Stimulated activated CD4-positive, alpha-beta T cell treated with anti-CD3 and anti-CD28 coated beads, Interleukin-15, amount 100 ng/mL, for 48 hours (primary cell): ENCODE measurements at regions not wholly inside any gene's neighbourhood (a gene's known extent, or its start where the extent isn't known, plus 50 kb on each side); places are given as distances from the start of the nearest gene placed in this dataset.

Experiments
- DNase-seq, 2 donors: peaks; one replicate each; pipeline ENCODE4 v3.0.0-alpha.2; 2020; ENCODE audit warnings: low read depth in 2 of 2

DNA sequence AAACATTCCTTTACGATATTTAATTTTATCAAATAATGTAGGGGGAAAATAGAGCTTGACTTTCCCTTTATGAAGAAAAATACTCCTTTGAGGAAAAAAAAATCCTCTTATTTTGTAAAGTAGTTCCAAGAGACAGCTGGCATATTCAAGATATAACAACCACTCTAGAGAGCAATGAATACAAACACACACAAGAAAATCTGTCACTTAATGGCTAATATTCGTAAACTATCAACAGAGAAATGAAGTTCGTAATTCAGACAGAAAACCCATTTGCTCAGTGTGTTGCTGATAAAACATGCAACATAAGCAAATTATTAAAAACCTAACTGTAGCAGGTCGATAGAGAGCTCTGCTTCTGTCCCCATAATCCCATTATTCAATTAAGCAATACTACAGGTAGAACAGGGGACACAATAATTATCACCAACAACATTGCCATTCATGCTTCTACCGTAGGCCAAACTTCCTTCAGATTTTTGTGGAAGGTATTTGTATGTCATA, 714.4 kb upstream of the MARCKS start:
- DNase-seq: no peak

DNA sequence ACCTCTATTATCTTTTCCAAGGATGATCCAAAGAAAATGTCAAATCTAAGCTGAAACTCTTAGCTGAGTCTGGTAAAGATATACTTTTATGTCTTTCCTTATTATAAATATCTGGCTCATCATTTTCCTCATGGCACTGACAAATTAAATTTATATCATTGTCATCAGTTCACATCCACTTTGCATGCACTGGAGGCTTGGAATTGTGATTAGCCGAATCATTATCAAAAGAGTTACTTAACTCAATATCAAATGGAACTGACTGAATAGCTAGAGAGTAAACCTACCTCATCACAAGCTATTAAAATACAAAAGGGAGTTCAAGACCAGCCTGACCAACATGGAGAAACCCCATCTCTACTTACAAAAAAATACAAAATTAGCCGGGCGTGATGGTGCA, 713.9 kb upstream of the MARCKS start:
- no peak for DNase-seq

DNA sequence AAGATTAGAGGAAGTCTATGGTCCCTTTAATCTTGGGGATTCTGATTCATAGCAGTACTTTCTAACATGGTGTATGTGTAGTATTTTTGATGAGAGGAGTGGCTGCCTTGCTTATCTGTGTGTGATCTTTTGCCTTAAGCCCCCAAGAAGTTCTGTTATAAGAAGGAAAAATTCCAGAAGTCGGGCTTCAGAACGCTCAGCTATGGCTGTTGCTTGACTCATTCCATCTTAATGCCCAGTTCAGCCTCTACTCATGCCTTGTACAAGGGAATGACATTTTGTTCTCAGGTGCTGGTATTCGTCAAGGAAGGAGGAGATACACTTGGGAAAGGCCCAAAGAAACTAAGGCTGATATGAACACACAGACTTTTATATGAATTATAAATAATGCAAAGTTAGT, 713.0 kb upstream of the MARCKS start:
- DNase-seq: no peak

DNA sequence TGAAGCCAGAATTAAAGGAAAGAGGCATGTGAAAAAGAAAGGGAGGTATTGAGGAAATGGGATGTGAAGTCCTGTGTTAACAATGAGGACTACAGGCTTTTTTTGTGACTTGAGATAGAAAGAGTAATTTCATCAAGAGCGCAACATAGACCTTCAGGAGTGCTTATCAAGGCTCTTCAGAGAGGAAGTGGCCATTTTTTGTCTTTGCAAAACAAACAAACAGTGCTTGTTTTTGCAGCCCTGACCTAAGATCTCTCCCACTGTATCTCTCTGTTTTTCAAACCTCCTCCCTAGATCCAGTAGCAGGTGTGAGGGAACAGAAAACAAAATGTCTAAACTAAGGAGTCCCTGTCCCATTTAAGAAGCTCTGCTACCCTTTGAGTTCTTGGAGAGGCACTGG, 710.3 kb upstream of the MARCKS start:
- DNase-seq: no peak

DNA sequence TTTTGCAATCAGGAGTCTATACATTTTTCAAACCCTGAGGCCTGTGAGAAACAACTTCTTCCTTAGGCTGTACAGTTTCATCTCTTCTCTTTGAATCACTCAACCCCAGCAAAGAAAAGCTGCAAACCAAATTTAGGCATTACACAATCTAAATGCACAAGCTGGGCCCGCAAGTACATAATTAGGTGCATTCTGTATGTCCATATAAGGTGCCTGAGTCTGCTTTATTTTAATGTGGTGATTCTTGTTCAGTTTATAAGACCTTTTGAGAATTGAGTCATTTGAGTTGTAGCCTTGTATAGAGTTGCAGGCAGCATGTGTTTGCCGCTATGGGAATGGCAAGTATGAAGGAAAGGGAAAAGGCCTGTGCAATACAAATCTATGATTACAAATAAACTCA, 709.6 kb upstream of the MARCKS start:
- no peak for DNase-seq

DNA sequence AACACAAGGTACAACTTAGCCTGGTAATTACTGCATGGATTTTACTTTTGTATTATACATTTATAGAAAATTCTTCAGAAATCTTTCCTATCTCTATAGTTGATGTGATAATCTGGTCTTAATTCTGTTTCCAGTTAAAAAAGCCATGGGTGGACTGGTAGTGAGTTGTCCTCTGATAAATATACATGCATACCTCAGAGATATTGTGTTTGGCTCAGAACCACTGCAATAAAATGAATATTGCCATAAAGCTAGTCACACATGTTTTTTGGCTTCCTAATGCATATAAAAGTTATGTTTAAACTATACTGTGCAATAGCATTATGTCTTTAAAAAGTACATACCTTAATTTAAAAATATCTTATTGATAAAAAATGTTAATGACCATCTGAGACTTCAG, 708.6 kb upstream of the MARCKS start:
- no peak for DNase-seq

DNA sequence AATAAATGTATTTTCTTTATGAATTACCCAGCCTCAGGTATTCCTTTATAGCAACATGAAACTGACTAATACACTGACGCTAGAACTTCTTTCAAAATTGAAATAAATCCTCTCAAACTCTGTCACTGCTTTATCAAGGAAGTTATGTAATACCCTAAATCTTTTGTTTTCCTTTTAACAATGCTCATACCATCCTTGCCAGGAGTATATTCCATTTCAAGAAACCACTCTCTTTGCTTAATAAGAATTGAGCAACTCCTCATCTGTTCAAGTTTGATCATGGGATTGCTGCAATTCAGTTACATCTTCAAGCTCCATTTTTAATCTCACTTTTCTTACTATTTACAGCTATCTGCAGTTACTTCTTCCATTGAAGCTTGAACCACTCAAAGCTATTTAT, 707.6 kb upstream of the MARCKS start:
- DNase-seq: no peak

DNA sequence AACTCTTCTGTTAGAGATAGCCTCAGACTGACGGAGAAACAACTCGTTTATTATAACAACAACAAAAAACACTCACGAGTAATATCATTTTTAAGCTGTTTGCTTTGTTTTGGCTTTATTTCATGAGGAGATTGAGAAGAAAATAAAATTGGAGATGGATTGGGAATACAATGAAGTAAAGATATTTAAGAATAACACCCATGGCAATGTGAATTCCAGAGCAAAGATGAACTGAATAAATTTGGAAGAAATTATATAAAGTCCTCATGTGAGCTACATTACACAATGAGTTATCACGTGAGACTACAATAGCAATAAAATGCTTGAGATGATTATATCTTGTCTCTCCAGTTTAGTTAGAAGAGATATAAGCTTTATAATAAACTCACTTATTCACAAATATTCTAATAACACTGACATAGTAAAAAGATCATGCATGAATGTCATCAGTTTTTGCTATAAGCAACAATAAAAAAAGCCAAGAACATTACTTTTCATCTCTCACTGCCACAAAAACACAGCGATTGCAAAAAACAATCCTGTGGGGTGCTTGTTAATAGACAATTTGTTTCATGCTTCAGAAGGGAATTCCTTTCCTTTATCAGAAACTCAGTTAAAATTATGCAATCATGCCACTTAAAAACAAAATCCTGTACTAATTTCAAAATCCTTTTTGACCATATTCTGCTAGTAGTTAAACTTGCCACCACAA, 696.7 kb upstream of the MARCKS start:
- DNase-seq: no peak

DNA sequence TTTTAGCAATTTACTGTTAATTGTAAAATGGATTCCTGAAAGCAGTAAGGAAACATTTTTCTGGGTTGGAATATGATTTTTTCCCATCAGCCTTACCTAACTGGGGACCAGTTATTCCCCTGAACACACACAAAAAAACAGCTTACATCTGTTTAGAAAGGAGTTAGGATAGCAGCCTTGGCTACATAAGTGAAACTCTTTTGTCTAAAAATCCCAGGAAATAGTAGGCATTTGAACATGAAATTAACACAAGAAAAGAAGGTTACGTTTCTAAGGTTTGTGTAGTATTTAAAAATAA, 696.2 kb upstream of the MARCKS start:
- DNase-seq: no peak

DNA sequence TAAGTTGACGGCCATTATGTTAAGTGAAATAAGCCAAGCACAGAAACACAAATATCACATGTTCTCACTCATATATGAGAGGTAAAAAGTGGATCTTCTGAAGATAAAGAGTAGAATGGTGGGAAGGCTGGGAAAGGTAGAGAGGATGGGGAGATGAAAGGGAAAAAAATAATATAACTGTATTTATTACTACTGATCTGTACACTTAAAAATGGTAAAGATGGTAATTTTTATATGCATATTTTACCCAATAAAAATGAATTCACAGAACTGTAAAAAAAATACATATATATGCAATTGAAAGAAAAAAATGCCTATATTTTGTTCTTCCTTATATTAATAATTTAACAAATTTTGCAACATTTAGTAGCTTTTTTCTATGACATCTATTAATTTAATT, 694.4 kb upstream of the MARCKS start:
- no peak for DNase-seq

DNA sequence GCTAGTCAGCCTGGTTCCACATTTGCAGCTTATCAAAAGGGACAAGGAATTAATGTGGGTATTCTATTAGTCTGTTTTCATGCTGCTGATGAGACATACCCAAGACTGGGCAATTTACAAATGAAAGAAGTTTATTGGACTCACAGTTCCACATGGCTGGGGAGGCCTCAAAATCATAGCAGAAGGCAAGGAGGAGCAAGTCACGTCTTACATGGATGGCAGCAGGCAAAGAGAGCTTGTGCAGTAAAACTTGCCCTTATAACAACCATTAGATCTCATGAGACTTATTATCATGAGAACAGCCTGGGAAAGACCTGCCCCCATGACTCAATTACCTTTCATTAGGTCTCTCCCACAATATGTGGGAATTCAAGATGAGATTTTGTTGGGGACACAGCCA, 689.1 kb upstream of the MARCKS start:
- DNase-seq: no peak

DNA sequence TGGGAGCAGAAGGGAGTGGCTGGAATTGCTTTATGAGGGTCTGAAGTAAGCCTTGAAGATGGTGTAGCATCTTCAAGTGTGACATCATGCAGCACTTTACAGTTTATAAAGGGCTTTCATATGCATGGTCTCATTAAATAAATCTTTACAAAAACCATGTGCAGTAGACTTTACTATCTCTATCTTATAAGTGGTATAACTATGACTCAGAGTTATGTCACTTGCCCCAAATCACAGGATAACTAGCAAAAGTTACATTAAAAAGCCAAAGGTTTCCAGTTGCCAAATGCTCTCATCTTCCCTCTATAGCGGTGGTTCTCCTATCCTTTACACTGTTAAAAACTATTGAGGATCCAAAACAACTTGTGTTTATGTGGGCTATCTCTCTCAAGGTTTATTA, 687.7 kb upstream of the MARCKS start:
- no peak for DNase-seq

DNA sequence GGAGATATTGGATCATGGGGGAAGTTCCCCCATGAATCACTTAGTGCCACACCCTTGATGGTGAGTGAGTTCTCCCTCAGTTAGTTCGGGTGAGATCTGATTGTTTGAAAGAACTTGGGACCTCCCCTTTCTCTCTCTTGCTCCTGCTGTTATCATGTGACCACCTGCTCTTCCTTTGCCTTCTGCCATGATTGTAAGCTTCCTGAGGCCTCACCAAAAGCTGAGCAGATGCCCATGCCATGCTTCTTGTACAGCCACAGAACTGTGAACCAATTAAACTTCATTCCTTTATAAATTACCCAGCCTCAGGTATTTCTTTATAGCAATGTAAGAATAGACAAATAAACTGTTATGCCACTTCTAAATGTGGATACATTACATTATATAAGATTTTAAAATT, 686.7 kb upstream of the MARCKS start:
- DNase-seq: no peak

DNA sequence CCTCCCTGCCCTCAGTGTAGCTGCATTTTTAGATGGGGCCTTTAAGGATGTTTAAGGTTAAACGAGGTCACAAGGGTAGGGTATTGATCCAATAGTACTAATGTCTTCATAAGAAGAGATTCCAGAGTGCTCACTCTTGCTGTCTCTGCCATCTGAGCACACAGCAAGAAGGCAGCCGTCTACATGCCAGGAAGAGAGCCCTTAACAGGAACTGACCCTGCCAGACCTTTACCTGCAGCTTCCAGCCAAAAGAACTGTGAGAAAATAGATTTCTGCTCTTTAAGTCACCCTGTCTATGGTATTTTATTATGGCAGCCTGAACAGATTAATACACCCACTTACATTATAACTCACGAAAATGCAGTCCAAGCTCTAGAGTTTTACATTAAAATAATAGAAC, 685.3 kb upstream of the MARCKS start:
- no peak for DNase-seq

DNA sequence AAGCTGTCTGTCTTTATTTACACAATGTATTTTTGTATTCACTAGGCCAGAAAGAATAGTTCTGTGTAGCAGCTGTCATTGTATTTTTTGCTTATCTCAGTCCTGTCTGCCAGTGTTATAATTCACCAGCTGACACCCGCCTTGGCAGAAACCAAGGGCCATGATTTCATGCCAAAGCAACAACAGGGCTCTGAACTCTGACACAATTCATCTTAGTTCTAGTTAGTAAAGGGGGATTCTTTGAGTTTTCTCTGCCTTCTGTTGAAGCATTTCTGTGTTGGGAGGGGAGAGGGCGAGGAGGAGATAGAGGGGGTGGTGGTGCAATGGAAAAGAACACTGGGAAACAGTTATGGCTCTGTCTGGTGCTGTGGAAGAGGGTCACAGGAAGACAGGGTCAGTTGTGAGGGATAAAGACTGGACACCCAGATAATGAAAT, 684.6 kb upstream of the MARCKS start:
- DNase-seq: no peak

DNA sequence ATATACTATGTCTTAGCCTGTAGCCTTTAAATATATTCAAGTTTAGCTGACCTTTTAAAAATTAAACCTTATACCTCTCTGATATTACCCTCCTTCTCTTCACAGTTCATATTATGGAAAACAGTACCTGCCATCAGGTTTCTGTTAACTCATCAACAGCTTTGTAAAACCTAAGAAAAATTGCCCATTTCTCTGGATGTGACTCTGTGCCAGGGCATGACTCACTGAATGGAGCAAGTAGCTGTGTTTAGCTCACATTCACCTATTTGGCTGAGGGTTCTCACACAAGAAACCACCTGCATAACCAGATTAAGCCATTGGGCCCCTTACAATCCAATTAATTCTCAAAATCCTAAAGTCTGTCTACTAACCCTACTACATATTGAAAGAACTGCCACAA, 678.8 kb upstream of the MARCKS start:
- DNase-seq: no peak

DNA sequence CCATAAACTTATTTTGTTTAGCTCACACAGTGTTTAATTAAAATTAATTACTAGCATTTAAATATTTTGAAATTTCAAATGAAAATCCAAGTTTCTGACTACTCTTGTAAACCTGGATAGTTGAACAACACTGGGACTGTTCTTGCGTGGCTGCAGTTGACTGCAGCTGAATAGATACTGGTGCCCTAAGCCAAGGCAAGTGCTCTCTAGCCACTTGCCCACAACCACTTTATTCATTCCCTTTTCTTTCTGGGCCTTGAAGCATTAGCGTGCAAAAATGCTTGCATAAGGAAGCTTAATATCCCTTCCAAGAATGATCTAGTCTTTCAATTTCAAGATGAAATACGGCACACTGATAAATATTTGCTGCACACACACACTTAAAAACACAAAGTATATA, 676.0 kb upstream of the MARCKS start:
- no peak for DNase-seq

DNA sequence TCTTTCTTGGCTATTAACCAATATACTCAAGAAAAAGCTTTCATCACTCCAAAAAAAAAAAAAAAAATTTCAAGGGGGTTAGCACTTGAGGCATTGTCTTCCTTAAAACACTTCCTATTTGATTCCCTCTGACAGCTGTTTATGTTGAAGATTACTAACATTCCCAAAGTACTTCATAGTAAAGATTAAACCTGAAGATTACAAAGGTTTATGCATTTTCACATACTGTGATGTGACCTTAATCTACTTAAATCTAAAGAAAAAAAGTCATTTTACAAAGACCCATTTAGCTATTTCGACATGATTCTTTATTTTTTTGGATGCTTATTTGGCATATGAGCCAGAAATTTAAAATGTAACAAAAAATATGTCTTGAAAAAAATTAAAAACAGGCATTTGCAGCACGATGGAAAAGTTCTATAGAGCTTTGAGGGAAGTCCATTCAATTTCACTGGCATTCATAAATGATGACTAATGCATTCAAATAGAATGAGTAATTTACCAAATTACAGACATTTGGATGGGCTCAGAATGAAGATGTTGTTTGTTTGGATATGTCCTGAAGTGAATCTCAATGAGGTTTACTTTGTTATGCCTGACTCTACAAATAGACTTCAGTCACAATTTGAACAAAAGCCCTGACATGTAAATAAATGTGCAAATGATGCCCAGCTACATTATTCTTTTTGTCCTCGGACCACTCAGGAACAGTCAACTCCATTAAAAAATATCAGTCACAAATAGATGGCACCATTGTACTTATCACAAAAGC, 674.6 kb upstream of the MARCKS start:
- DNase-seq: no peak

DNA sequence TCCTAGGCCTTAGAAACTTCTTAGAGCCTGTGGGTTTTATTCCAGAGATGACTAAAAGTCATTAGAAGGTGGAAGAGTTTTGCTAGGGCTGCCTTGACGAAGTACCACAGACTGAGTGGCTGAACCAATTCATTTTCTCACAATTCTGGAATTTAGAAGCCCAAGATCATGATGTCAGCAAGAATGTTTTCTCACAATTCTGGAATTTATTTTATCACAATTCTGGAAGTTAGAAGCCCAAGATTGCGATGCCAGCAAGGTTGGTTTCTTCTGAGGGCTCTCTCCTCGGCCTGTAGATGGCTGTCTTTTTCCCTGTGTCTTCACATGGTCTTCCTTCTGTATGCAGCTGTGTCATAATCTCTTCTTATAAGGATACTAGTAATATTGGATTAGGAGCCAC, 672.9 kb upstream of the MARCKS start:
- DNase-seq: no peak

DNA sequence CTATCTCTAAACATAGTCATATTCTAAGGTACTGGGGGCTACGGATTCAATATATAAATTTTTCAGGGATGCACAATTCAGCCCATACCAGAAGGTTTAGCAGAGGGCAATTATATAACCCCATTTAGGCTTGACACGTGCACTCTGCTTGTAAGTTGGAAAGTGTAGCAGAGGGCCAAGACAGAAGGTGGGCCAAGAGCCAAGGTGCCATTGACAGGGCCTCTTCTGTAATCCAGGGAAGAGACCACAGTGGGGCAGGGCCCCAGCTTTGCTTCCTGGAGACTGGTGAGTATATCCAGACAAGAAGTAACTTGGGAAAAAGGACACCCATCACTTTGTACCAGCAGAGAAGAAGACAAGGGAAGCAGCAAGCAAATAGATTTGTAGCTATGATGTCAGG, 672.4 kb upstream of the MARCKS start:
- DNase-seq: no peak

DNA sequence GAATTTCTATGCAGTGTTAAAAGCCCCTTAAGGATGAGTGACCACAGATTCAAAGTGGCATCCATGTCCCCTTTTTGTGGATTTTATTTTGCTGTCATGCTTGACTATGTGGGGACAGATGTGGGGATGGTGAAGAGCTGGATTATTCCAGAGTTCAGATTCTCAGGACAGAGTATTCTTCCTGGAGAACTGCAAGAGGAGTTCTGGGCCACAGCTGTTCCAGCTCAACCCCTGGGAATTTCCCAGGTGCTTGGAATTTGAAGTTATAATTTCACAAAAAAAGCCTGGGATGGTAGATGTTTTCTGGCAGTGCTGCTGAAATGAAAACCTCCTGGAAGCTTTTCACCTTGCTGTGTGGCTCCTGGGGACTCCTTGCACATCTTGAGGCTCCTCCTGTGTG, 671.8 kb upstream of the MARCKS start:
- no peak for DNase-seq

DNA sequence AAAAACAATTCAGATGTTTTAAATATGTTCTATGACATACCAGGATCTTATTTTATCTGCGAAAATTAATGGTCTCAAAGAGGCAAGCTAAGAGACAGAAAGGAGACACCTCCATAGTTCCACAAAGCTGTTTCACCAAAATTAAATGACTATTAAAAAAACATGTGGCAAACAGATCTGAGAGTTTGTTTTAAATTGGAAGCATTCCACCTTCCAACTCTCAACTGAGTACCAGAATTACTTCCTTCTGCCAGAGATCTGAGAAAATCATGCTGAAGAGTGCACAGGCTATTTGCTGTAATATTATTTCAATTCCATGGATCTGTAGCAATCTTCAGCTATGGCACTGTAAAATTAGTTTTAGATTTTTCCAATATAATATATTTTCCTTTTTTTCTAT, 669.5 kb upstream of the MARCKS start:
- no peak for DNase-seq

DNA sequence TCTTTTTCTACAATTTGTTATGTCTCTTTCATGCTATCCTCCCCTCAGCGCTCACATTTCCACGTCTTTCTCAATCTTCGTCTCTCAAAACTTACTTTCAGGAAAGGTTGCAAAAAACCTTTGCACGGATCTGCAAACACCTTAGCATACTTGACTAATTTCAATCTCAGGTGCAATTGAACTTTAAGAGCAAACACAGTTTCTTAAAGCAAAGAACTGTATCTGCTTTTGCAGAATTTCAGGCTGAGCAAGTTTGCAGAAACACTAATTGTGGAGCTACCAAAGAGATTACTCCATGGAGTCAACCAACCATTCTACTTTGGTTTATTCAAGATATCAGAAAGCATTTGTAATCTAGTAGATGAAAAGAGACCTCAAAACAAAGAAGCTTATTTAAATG, 668.2 kb upstream of the MARCKS start:
- no peak for DNase-seq

DNA sequence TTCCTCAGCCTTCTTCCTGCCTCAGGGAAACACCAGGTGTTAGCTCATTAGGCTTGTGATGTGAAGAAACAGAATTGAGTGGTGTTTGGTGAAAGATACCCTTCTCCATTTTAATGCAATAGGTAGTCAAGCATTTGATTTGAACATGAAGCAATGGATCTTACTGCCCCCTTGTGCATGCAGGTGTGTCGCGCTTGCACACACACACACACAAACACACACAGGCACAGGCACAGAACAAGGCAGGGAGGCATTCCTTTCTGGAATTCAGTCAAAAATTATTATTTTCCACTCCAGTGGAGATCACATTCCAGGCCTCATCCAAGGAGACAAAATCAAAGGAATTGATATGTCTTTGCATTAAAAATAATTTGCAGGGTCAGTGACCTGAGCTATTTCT, 667.0 kb upstream of the MARCKS start:
- DNase-seq: no peak
